AG04449 (cell line): ENCODE measurements at regions not wholly inside any gene's neighbourhood (a gene's known extent, or its start where the extent isn't known, plus 50 kb on each side); places are given as distances from the start of the nearest gene placed in this dataset.

ENCODE experiments used
- CTCF ChIA-PET: fragments of 350-600 bp; formaldehyde crosslinking; extraction: SDS; loops from one replicate; lab custom pipeline; 2021; ENCODE audit warnings: antibody characterized with exemption; lab: Yijun Ruan, JAX
- POLR2A ChIA-PET: fragments of 400-600, 350-600 bp; formaldehyde crosslinking; extraction: SDS; loops from one replicate; lab custom pipeline; 2020; ENCODE audit warnings: antibody characterized with exemption, inconsistent platforms; lab: Yijun Ruan, JAX
- DNase-seq: peaks from one replicate; pipeline ENCODE4 v3.0.0-alpha.2; 2010; ENCODE audit warnings: low read depth, low spot score
- H3K4me3 ChIP-seq: 2 replicates; pipeline ENCODE4 v1.5.1; 2011; ENCODE audit warnings: low read depth, mild to moderate bottlenecking, control low read depth, low read length
- CTCF ChIP-seq: IDR thresholded peaks from one replicate; pipeline ENCODE4 v1.5.1; 2011; ENCODE audit warnings: mild to moderate bottlenecking, moderate library complexity, low read length, control low read depth, inconsistent platforms; ENCODE audit not compliant: insufficient read depth; ENCODE audit errors: missing control alignments

- DNase-seq, result no peak
- POLR2A ChIA-PET, result no interaction called here
- no peak for TF ChIP-seq CTCF
- CTCF ChIA-PET, result no interaction called here
- no peak overlapping the region for H3K4me3 ChIP-seq
These were observed 347.3 kb downstream of the BRD1 start for GRCh38 chr22:49480331-49480730.

- POLR2A ChIA-PET, result no interaction called here
- no peak for TF ChIP-seq CTCF
- no peak for DNase-seq
- CTCF ChIA-PET, result no interaction called here
- no peak overlapping the region for H3K4me3 ChIP-seq
These were observed 348.1 kb downstream of the BRD1 start for GRCh38 chr22:49479566-49479965.

DNA sequence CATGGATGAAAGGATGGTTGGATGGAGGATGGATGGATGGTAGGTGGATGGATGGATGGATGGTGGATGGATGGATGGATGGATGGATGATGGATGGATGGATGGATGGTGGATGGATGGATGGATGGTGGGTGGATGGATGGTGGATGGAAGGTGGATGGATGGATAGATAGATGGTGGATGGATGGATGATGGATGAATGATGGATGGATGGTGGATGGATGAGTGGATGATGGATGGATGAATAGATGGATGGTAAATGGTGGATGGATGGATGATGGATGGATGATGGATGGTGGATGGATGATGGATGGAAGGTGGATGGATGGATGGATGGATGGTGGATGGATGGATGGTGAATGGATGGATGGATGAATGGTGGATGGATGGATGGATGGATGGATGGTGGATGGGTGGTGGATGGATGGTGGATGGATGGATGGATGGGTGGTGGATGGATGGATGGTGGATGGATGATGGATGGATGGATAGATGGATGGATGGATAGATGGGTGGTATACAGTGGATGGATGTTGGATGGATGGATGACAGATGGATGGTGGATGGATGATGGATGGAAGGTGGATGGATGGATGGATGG lies 350.8 kb downstream of the BRD1 start:
- DNase-seq, result no peak
- ChIA-PET CTCF (no interaction called here), POLR2A (no interaction called here)
- no peak overlapping the region for H3K4me3 ChIP-seq
- no peak for TF ChIP-seq CTCF

GRCh38 chr22:49476176-49476575 lies 351.5 kb downstream of the BRD1 start:
- TF ChIP-seq CTCF, result no peak
- no peak overlapping the region for H3K4me3 ChIP-seq
- ChIA-PET CTCF (no interaction called here), POLR2A (no interaction called here)
- DNase-seq, result no peak

DNA sequence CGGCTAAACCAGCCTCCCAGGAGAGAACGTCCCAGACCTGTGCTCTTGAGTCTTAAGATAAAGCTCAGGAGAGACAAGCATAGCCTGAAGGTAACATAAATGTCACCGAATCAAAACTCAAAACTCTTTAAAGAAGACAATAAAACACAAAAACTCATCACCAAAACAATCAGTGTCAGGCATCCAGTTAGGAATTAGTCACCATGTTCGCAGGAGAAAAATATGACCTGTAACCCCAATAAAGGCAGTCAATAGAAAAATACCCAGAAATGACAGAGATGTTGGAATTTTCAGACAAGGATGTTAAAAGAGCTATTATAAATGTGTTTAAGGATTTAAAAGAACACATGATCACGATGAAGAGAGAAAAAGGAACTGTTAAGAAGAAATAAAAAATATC lies 352.4 kb downstream of the BRD1 start:
- ChIA-PET CTCF (no interaction called here), POLR2A (no interaction called here)
- DNase-seq, result no peak
- no peak overlapping the region for H3K4me3 ChIP-seq
- TF ChIP-seq CTCF, result no peak

DNA sequence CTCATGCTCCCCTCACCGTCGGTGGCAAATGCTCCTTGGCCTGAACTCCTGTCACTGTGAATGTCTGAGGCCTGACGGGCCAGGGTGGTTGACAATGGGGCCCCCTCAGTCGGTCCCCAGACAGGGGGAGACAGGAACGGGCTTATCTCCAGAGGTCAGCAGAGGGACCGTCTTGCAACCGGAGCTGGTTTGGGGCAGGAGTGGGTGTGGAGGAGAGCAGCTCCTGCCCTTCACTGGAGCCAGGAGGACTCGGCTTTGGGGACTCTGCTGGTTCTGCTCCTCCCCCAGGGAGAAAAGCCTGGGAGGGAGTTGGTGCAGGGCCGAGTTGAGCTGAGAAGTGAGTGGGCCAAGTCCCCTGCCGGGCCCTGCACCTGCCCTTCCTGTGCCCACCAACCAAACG lies 354.4 kb downstream of the BRD1 start:
- no peak overlapping the region for H3K4me3 ChIP-seq
- ChIA-PET CTCF (no interaction called here), POLR2A (no interaction called here)
- no peak for DNase-seq
- no peak for TF ChIP-seq CTCF
